HG03025 (cell line): ENCODE measurements at regions not wholly inside any gene's neighbourhood (a gene's known extent, or its start where the extent isn't known, plus 50 kb on each side); places are given as distances from the start of the nearest gene placed in this dataset.

ENCODE experiments used
- ATAC-seq: cut with Tn5 transposase; IDR thresholded peaks from one replicate; pipeline ENCODE4 v1.9.1; 2021; ENCODE audit warnings: mild to moderate bottlenecking, moderate library complexity; ENCODE audit not compliant: unreplicated experiment, low FRiP score

DNA sequence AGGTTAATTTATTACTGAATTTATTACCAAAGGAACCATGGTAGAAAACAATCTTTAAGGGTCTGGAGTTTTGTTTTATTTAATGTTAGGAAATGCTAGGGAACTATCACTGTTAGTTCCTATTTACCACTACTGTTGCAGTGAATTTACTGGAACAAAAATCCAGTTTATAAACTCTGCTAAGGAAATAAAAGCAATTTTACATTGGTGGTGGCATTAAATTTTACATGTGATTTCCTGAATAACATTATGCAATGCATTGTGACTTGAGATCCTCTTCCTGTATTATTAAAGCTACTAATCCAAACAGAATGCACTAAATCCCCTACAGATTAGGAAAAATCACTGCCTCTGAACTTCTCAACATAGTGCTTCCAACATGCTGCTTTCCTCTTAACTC is 599.5 kb upstream of the PTGER4 start:
- ATAC-seq = no peak

DNA sequence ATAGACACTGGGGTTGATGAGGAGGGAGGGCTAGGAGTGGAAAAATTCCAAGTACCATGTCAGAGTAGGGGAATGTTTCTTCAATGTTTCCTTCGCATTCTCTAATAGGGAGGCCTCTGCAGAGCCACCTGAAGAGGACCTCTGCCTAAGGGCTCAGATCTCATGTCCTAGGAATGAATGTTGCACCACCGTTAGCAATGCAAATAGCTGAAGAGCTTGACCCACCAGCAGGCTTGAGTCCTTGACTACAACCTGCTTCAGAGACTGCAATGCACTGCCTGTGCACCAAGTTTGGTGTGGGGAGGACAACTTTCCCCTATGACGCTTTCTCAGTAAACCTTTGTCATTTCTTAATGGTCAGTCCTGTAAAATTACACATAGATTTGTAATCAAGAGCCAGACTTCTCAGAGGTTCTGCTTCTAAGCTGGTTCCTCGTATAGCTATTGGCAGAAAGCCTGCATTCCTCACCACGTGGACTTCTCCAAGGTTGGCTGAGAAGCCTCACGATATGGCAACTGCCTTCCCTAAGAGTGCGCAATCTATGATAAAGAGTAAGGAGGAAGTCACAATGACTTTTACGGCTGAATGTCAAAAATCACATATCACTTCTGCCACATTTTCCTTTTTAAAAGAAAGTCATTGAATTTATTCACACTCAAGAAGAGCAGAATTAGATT is 600.7 kb upstream of the PTGER4 start:
- no peak for ATAC-seq

- no peak for ATAC-seq
These were observed 604.9 kb upstream of the PTGER4 start for GRCh38 chr5:40074826-40075225.

DNA sequence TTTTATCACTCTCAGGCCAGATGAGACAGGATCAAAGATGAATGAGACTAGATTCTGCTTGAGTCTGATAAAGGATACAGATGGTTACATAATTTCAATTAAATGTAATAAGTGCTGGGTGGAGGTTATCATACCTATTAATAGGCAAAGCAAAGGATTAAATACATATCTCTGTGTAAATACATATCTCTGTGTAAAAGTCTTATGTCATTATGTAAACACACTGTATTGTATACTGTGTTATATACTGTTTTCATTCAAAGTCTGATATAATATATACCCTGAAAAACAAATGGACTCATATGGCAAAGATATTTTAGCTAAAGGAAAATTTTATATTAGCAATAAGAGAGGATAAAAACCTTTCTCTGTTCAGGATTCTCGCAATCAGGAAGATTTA is 605.8 kb upstream of the PTGER4 start:
- no peak for ATAC-seq

DNA sequence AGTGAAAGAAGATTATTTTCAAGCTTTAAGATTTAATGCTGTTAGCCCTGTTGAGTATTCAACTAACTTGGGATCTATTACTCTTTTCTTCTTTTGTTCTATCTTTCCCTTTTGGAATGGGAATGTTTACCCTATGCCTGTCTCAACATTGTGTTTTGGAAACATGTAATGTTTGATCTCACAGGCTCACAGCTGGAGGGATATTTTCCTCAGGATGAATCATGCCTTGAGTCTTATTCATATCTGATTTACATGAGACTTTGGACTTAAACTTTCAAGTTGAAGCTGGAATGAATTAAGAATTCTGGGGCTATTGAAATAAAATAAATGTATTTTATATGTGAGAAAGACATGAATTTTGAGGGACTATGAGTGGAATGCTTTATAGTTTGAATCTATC is 607.8 kb upstream of the PTGER4 start:
- no peak for ATAC-seq

DNA sequence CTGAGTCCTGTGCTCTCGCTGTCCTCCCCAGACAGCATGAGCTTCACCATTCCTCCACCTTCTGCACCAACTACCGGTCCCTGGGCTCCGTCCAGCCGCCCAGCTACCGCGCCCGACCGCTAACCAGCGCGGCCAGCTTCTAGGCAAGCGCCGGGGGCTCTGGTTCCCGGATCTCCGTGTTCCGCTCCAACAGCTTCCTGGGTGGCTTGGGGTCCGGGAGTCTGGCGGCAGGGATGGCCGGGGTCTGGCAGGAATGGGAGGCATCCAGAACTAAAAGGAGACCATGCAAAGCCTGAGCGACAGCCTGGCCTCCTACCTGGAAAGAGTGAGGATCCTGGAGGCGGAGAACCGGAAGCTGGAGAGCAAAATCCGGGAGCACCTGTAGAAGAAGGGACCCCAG is 613.1 kb upstream of the PTGER4 start:
- no peak for ATAC-seq

DNA sequence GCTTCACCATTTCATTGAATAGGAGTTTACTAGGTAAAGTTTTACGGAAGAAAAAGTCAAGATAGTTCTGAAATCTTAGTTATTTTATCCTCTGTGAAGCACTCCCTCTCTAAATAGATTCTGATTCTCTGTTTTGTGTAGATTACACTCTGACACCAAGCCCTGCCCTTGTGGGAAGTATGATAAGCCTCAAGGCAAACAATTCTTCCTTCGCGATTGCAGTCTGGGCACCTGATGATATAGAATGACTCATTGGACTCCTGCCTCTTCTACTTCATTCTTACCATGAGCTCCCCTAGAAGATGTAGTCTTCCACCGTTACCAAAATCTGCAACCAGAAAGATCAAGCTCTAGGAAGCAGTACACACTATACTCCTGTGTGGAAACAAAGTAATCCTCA is 626.9 kb upstream of the PTGER4 start:
- no peak for ATAC-seq

GRCh38 chr5:40046792-40047191 is 622.0 kb upstream of the DAB2 start:
- no peak for ATAC-seq

- ATAC-seq = no peak
These were observed 620.6 kb upstream of the DAB2 start for GRCh38 chr5:40045429-40045828.

DNA sequence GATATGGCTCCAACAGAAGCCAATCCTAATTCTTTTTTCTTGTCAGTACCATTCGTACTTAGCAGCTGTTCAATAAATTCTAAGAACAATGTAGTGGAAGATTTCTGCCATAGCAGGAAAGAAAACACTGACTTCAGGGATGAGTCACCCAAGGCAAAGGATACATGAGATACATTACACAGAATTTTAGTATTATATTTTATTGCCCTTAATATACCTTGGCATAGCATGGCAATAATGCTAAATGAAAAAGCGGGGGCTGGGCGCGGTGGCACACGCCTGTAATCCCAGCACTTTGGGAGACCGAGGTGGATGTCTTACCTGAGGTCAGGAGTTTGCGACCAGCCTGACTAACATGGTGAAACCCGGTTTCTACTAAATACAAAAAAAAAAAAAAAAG is 619.1 kb upstream of the DAB2 start:
- no peak for ATAC-seq

DNA sequence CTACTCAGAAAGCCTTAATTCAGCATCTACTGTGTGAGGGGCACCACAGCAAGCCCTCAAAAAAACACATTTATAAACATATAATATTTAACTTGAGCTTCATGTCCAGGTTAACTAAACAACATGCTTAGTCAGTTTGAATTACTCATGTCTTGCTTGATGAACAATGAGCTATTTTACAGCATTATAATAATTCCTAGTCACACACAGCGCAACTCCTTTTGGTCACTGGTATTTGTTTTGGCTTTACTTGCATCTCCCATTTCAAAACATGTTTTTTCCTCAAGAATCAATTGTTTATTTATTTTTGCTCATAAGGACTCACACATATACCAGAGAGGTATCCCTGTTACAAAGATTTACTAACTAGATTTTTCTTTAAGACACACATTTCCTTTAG is 616.7 kb upstream of the DAB2 start:
- no peak for ATAC-seq

DNA sequence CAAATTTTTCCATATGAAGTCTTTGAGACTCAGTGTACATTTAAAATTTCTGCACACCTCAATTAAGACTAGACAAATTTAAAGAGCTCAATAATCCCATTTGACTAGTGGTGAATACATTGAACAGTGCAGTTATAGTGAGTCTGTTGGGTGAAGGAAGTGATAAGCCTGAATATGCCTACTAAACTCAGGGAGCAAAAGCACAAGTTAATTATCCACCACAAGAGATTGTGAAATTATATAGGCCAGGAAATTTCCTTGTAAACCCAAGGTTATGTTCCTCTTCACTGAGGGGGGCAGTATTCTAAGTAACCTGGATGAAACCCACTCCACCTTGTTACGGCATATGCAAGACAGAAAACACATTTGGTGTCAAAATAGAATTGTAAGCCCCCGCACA is 612.9 kb upstream of the DAB2 start:
- no peak for ATAC-seq

DNA sequence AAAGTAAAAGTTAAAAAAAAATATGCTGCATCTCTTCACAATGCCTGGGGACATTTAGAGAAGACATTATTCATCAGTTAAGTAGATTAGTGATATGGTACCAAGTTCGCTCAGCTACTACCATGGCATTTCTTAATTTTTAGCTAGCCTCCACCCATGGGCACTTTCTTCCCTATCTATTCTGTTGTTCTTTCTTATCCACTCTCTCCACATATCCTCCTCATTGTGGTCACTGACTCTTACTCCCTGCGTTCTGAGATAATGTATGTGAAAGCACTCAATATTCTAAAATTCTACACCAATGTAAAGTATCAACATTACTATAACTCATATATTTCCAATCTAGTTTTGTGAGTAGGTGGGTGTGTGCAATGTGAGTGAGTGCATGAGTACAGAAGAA is 609.7 kb upstream of the DAB2 start:
- ATAC-seq = no peak

DNA sequence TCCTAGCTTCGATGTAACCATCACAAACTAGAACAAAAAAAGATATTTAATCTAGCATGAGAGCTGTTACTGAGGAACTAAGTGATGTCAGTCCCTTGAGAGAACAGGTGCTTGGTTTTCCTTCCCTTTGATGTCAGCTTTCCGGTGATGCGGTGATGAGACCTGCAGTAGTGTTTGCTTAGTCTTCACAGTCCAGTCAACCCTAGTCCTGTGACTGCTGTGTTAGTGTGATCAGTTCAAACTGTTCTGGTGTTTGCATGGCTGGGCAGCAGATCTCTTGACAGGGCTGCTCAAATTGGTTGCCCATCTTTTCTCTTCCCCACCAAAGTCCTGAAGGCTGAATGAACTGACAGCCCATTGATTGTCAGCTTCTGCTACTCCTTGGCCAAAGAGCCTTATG is 608.6 kb upstream of the DAB2 start:
- ATAC-seq = no peak

GRCh38 chr5:40033009-40033408 is 608.2 kb upstream of the DAB2 start:
- no peak for ATAC-seq

- no peak for ATAC-seq
These were observed 605.9 kb upstream of the DAB2 start for GRCh38 chr5:40030661-40031060.

DNA sequence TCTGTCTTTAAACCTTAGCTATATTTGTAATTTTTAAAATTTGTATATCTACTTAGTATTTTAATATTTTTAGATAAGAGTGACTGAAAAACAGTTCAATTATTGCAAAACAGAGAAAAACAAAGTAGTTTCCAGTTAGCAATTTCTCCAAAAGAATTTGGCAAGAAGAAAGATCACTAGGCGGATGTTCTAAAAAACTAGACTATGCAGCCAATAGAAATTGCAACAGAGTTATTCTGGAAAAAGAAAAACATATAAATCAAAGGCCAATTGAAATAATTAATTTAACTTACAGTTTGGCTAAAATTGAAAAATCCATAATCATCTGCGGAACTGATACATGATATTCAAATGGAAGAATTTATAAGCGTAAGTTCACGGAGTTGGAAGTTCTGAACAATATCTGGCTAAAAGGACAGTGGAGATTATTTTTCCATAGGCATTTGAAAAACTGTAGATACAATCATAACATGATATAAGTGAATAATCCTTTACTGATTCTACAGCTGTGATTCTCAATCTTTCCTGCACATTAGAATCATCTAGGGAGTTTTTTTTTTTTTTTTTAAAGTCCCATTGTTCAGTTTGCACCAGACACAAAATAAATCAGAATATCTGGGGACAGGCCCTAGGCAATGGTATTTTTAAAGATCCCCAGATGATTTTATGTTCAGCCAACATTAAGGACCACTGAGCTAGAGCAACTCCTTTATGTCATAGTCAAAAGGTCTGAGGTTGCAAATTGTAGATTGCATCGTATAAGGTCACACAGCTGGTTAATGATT is 605.1 kb upstream of the DAB2 start:
- no peak for ATAC-seq

- ATAC-seq = no peak
These were observed 602.6 kb upstream of the DAB2 start for GRCh38 chr5:40027400-40027799.

DNA sequence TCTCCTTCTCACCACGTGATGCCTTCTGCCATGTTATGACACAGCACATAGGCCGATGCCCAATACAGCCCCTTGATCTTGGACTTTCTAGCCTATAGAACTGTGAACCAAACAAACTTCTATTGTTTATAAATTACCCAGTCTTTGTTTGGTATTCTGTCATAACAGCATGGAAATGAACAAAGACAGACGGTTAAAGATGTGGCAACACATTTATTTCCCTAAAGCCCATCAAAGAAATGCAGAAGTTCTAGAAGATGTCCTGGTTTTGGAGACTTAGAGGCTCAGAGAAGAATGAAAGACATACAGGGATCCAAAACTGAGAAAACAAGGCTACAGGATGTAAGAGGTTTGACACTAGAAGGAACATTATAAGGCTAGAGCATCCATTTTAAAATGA is 600.8 kb upstream of the DAB2 start:
- ATAC-seq = no peak

DNA sequence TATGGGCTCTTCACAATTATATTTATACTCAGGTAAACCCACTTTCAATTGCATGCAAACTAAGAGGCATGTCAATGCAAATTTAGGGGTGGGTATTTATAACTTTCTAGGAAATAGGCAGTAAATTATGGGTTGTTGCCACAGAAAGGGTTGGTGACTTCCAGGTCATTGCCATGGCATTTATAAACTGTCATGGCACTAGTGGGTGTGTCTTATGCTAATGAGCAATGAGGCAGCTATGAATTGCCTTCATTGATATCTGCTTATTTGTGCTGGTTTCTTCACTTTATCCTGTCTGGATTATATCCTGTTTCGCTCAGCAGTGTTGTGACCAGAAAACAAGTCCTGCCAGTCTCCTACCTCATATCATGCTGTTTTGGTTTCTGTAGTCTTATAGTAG is 597.3 kb upstream of the DAB2 start:
- no peak for ATAC-seq

DNA sequence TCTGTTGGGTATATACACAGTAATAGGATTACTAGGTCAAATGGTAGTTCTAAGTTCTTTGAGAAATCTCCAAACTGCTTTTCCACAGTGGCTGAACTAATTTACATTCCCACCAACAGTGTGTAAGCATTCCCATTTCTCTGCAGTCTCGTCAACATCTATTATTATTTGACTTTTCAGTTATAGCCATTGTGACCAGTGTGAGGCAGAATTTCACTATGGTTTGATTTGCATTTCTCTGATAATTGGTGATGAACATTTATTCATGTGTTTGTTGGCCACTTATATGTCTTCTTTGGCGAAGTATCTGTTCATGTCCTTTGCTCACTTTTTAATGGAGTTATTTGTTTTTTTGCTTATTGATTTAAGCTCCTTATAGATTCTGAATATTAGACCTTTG is 596.2 kb upstream of the DAB2 start:
- no peak for ATAC-seq

GRCh38 chr5:40017918-40018317 is 593.1 kb upstream of the DAB2 start:
- ATAC-seq = no peak
